ENCODE measurements at regions not wholly inside any gene's neighbourhood (a gene's known extent, or its start where the extent isn't known, plus 50 kb on each side); places are given as distances from the start of the nearest gene placed in this dataset.

DNA sequence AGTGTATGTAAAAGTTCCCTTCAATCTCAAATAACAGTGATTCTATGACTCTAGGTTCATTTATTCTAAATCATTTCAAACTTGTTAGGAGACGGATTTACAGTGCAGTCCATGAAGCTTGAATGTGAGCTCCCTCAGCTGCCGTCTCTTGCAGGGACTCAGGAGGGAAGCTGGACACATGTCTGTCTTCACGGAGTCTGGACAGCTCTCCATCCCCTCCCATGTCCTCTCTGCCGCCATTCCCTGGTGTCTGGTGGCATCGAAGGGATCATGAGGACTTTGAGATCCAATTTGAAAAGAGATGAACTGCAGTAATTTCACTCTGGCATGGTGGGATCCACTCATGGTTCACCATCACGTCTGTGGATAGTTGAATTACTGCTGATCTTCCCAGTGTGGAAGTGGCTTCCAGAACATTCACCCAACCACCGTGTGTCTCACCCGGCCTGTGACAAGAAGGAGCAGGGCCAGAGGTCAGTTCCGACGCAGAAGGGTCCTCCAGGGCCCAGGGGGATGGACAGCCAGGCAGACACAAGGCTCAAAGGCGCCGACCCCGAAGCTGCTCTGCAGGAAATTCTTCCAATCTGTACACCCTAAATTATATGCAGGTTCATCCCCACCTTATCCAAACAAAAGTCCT, 370.1 kb downstream of the THBS2 start:
- no peak for DNase-seq (ENCODE audit: low read depth)

DNA sequence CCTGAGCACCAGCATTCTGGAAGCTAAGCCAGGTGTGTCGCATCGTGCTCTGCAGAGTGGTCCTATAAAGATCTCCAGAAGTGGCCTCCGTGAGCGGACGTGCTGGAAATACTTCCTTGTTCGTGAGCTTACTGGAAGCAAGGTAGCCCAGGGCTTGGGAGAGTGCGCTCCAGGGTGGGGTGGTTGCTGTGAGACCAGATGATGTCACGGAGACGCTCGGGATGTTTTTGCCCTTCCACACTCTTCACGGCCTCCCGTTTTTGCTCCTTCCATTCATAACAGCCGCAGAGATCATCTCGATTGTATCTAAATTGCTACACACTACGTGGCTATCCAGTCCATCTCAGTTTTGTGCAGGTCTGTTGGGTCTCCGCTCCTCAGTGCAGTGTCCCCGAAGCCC, 373.4 kb downstream of the THBS2 start:
- DNase-seq (ENCODE audit: low read depth): no peak

DNA sequence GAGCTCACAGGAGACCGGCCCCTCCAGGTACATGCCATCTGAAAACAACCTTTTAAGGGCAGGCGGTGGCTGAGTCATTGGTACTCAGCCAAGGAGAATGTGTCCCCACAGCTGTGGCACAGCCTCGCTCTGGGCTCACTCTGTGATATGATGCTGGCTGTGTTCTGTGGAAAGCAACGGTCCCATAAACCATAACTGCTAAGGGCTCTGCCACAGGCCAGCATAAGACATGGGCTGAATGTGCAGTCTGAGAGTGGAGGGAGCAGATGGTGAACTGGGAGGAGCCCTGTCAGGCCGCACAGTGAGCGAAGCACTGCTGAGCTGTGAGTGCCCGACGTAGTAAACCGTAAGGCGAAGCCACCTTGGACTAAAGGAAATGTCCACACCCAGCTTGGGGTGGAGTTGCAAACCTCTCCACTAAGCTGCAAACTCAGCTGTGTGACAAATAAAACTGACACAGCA, 375.8 kb downstream of the THBS2 start:
- DNase-seq (ENCODE audit: low read depth): no peak

DNA sequence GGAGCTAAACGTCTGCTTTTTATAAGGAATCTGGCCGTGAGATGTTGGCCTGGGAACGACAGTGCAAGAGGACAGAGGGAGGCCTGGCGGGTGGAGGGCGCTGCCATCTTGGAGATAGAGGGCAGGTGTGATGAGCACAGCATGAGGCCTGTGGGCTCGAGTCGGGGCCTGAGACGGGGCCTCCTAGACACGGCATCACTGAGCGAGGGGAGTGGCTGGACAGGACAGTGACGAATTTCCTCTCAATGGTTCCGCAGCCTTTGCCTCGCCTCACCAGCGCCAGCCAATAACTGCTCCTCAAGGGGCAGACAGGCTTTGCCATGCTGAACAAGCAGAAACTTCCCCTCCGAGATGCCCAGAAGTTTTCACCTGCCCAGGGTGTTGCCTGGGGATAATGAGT, 376.7 kb downstream of the THBS2 start:
- no peak for DNase-seq (ENCODE audit: low read depth)

- no peak for DNase-seq (ENCODE audit: low read depth)
Measured at GRCh38 chr6:168875811-168876576, 377.7 kb downstream of the THBS2 start.

DNA sequence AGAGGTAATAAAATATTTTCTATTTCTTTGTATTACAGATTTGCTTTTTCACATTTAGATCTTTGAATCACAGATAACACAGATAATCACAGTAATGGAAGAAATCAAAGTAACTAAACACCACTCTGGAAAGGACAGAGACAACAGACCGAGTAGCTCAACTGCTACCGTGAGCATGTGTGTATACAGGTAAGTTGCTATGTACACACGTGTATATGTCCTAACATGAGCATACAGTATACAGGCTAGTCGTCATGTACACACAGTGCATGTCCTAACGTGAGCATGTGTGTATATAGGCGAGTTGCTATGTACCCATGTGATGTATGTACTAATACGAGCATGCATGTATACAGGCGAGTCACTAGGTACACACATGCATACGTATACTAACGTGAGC, 379.0 kb downstream of the THBS2 start:
- DNase-seq (ENCODE audit: low read depth): no peak

DNA sequence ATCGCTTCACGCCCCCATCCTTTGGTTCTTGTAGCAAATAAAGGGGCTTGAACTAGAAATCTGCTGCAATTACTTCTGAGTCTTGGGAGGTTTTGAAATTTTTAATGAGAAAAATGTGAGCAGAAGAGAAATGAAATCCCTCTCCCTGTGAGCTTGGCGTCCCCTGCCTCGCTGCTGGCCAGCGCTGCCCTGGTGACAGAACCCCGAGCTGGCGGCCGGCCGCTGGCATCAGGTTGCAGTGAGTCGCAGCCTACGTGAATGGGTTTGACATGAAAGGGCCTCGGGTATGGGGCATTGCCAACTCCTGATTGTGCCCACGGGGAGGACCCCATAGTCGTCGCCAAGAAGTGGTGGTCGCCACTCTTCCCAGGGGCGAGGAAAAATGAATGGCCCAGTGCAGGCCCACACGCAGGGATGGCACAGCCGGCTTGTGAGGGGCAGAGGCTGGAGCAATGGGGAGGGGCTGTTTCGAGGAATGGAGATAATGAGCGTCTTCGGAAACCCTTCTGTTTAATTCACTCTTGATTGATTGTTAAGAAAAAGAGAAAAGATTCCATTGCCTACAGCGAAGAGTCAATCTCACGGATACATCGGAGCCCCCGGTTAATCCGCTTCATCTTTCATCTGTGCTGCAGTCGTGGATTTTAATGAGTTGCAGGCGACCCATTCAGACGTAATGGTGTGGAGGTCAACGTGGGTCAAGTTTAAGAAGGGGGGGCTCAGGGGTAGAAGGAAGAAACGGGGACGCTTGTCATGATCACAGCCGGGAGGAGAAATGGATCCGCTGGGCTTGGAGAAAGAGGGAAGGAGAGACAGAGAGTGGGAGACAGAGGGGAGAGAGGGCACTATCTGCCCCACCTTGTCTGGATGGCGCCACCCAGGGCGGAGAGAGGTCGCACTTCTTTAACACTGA, 380.1 kb downstream of the THBS2 start:
- DNase-seq (ENCODE audit: low read depth): no peak

- no peak for DNase-seq (ENCODE audit: low read depth)
Measured at GRCh38 chr6:168871642-168872315, 381.9 kb downstream of the THBS2 start.

DNA sequence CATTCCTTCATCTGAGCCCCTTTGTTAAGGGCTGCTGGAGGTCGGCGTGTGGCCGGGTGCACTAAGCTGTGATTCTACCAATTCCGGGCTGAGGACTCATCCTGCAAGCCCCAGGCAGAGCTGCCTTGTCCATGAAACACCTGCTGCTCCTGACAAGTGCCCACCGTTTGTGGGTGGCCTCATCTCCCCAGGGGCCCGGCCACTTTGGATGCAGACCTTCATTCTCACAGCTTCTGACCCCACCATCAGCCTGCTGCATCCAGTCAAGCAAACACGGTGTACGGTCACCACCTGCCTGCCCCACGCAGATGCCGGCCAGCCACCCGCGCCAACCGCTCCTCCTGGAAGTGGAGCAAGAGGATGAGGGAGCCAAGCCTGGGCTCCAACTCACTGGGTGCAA, 382.7 kb downstream of the THBS2 start:
- no peak for DNase-seq (ENCODE audit: low read depth)

- DNase-seq (ENCODE audit: low read depth): no peak
Measured at GRCh38 chr6:168867247-168868102, 386.2 kb downstream of the THBS2 start.

DNA sequence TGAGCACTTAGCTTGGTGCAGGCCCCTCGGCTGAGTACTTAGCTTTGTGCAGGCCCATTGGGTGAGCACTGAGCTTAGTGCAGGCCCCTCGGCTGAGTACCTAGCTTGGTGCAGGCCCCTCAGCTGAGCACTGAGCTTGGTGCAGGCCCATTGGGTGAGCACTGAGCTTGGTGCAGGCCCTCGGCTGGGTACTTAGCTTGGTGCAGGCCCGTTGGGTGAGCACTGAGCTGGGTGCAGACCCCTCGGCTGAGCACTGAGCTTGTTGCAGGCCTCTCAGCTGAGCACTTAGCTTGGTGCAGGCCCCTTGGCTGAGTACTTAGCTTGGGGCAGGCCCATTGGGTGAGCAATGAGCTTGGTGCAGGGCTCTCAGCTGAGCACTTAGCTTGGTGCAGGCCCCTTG, 387.1 kb downstream of the THBS2 start:
- DNase-seq (ENCODE audit: low read depth): no peak

DNA sequence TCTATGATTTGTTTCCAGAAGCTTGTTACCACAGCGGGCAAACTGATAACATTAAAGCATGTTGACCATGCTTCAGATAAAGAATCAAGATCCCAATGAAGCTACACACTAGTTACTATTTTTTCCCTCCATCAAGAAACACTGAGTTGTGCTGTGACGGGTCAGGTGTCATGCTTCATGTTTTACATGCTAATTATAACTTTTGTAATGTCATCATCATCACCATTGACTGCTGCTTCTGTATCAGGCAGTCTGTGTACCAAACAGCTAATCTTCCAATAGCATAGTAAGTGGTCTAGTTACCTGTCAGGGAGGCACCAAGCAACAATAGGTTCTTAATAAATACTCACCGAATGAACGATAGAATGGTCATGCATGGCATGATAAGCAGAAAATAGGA, 388.1 kb downstream of the THBS2 start:
- DNase-seq (ENCODE audit: low read depth): no peak

GRCh38 chr6:168864541-168865460, 388.8 kb downstream of the THBS2 start:
- DNase-seq (ENCODE audit: low read depth): no peak

DNA sequence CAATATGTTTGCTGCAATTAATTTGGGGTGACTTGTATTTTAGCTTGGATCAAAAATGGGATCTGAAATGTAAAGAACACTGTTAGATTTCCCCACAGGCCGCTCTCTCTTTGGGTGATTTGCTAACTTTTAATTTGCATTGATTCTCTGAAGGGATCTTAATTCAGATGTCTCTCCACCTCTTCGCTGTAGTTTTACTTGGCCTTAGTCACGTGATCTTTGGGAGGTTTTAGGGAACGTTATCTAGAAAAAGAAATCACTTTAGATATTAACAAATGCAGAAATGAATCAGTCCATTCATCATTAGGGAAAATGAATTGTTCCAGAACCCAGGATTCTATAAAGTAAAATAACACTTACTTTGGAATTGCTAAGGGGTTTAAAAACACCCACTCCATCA, 390.2 kb downstream of the THBS2 start:
- DNase-seq (ENCODE audit: low read depth): no peak

- no peak for DNase-seq (ENCODE audit: low read depth)
Measured at GRCh38 chr6:168862346-168862980, 391.2 kb downstream of the THBS2 start.

DNA sequence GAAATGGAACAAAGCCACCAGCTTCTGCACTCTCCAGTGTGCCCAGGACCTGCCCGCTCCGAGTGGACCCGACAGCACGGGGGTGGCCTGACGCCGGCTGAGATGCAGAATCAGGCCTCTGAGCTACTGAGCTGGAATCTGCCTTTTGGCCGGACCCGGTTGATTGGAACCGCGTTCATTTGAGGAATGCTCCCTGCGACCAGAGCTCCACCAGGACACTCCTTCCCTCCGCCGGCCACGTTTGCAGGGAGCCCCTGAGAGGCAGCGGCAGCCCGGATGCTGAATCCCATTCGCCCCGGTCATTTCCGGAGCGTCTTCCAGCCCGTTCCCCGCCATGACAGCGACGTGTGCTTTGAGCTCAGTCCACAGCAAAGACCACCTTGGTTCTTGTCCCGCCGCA, 392.7 kb downstream of the THBS2 start:
- DNase-seq (ENCODE audit: low read depth): no peak

- DNase-seq (ENCODE audit: low read depth): no peak
Measured at GRCh38 chr6:168860341-168860740, 393.3 kb downstream of the THBS2 start.

- DNase-seq (ENCODE audit: low read depth): no peak
Measured at GRCh38 chr6:168858926-168859325, 394.7 kb downstream of the THBS2 start.

GRCh38 chr6:168856914-168857313, 396.7 kb downstream of the THBS2 start:
- no peak for DNase-seq (ENCODE audit: low read depth)

All from GM04503 (cell line).